GM12878 (cell line): ENCODE measurements at regions not wholly inside any gene's neighbourhood (a gene's known extent, or its start where the extent isn't known, plus 50 kb on each side); places are given as distances from the start of the nearest gene placed in this dataset.

Source experiments
- CBFB ChIP-seq: IDR thresholded peaks from 2 replicates; pipeline ENCODE4 v1.6.1; 2016; ENCODE audit warnings: antibody characterized with exemption, low read depth
- CTCF ChIP-seq, 3 experiments: IDR thresholded peaks in 2 of 3; conservative IDR thresholded peaks in 1 of 3; 2 replicates each; pipeline ENCODE4 v1.5.1; 2011; ENCODE audit warnings: low read depth in 3 of 3, low read length in 3 of 3, mild to moderate bottlenecking in 3 of 3, control low read depth in 2 of 3, moderate library complexity in 2 of 3, inconsistent platforms in 1 of 3, mixed read lengths in 1 of 3; ENCODE audit not compliant: control insufficient read depth in 2 of 3, insufficient read depth in 1 of 3; ENCODE audit errors: extremely low read depth in 1 of 3
- IRF4 ChIP-seq: IDR thresholded peaks from 2 replicates; pipeline ENCODE4 v1.6.1; 2011; ENCODE audit warnings: low read depth, low read length
- MXI1 ChIP-seq: fragments of 150-350 bp; IDR thresholded peaks from 2 replicates; pipeline ENCODE4 v1.6.1; 2011; ENCODE audit warnings: low read depth, mild to moderate bottlenecking, inconsistent platforms, low read length, improper control_type of control experiment
- POLR2AphosphoS5 ChIP-seq: IDR thresholded peaks from 2 replicates; pipeline ENCODE4 v1.6.1; 2011; ENCODE audit warnings: mild to moderate bottlenecking, low read length, inconsistent platforms
- RFX5 ChIP-seq: IDR thresholded peaks from 2 replicates; pipeline ENCODE4 v1.6.1; 2011; ENCODE audit warnings: low read depth, low read length, improper control_type of control experiment
- SREBF2 ChIP-seq: IDR thresholded peaks from 2 replicates; pipeline ENCODE4 v1.6.1; 2012; ENCODE audit warnings: mild to moderate bottlenecking, low read length
- TARDBP ChIP-seq: IDR thresholded peaks from 2 replicates; pipeline ENCODE4 v1.6.1; 2016; ENCODE audit warnings: borderline replicate concordance
- YY1 ChIP-seq: IDR thresholded peaks from 2 replicates; pipeline ENCODE4 v1.6.1; 2011; ENCODE audit warnings: low read depth, mild to moderate bottlenecking, low read length

GRCh38 chr5:57539281-57539701 is 56.7 kb upstream of the ACTBL2 start:
- TF ChIP-seq CTCF (IDR thresholded peaks at IDR 0.05 in 2 of 3, conservative IDR thresholded peaks at IDR 0.05 in 1 of 3; ENCODE audit: control insufficient read depth in 2 of 3, extremely low read depth in 1 of 3, insufficient read depth in 1 of 3, low read depth in 3 of 3, low read length in 3 of 3) (no peak), TARDBP (no peak), RFX5 (no peak), SREBF2 (no peak), IRF4 (no peak), MXI1 (no peak), YY1 (no peak), POLR2AphosphoS5 (no peak), CBFB (no peak)
